NB4 (cell line): ENCODE measurements at regions not wholly inside any gene's neighbourhood (a gene's known extent, or its start where the extent isn't known, plus 50 kb on each side); places are given as distances from the start of the nearest gene placed in this dataset.

Experiments used
- CTCF ChIP-seq: IDR thresholded peaks from one replicate; pipeline ENCODE4 v1.5.1; 2012; ENCODE audit warnings: low read depth, low read length
- MAX ChIP-seq: IDR thresholded peaks from 2 replicates; pipeline ENCODE4 v1.6.1; 2011; ENCODE audit warnings: low read depth, low read length
- MYC ChIP-seq: IDR thresholded peaks from 2 replicates; pipeline ENCODE4 v1.6.1; 2011; ENCODE audit warnings: low read depth, low read length
- POLR2A ChIP-seq: IDR thresholded peaks from 2 replicates; pipeline ENCODE4 v1.6.1; 2011; ENCODE audit warnings: mild to moderate bottlenecking; ENCODE audit not compliant: insufficient read length; ENCODE audit errors: extremely low read depth

DNA sequence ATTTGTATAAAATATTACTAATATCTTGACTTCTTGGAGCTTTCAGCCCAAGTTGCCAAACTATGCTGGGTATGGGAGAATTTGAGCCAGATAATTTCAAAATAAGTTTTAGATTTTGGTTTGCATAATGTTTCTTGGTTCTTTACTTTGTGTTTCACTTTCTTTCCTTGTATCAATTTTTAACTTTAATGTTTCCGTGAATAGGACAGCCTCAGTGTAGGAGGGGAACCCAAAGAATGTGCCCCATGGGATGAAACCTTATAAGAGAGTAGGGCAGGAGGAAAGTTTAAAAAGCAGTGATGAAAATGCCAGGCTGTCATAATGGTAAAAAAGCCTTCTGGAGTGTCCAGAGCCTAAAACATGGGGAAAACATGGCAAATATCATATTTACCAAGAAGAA lies 252.4 kb upstream of the IRAK1BP1 start:
- TF ChIP-seq POLR2A (no peak), CTCF (no peak), MYC (no peak), MAX (no peak)
